ENCODE measurements at regions not wholly inside any gene's neighbourhood (a gene's known extent, or its start where the extent isn't known, plus 50 kb on each side); places are given as distances from the start of the nearest gene placed in this dataset.

DNA sequence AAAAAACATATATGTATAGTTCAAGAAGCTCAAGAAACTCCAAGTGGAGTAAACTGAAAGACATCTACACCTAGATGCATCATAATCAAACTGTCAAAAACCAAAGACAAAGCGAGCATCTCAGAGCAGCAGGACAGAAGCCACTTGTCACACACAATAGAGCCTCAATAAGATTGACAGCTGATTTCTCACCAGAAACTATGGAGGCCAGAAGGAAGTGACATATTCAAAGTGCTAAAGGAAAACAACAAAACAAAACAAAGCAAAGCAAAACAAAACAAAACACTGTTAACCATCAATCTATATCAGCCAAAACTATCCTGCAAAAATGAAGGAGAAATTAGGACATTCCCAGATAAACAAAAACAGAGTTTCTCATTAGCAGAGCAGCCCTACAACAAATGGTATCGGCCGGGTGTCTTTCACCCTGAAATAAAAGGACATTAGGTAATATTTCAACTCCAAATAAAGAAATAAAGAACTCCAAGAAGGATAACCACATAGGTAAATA, 65.8 kb upstream of the SEPTIN5 start:
- no peaks in the 10 kb centered on the region for H3K4me1 ChIP-seq (ENCODE audit: control insufficient read depth, insufficient read depth, low read length)
- no peaks in the 10 kb centered on the region for H3K36me3 ChIP-seq (ENCODE audit: control insufficient read depth in 2 of 2, insufficient read depth in 1 of 2, low read length in 2 of 2)
- no peak overlapping the region for H3K27ac ChIP-seq (ENCODE audit: extremely low read depth, low read depth, low read length)
- ChIA-PET POLR2A (no interaction called here), CTCF (interaction anchor here (0.6 kb wide), 2 partner anchors 18 to 126 kb away, joined by 3 read pairs; no protein-coding TSS in a partner anchor)
- H3K4me3 ChIP-seq (ENCODE audit: low read depth, low read length), result no peak overlapping the region
- no peaks in the 10 kb centered on the region for H3K9me3 ChIP-seq (ENCODE audit: control insufficient read depth, insufficient read depth, low read depth, low read length)
- TF ChIP-seq WT1 (tag by site-specific recombination; IDR thresholded peaks at IDR 0.05) (no peak), ZNF138 (tag by site-specific recombination; IDR thresholded peaks at IDR 0.05; ENCODE audit: borderline replicate concordance) (no peak), KLF8 (tag by site-specific recombination; IDR thresholded peaks at IDR 0.05) (0 out of 2 replicates have a peak, but pooled peaks have one; percentile 21), SETDB1 (IDR thresholded peaks at IDR 0.05; ENCODE audit: insufficient read length, low read length) (peak; percentile 92), ZNF311 (tag by site-specific recombination; IDR thresholded peaks at IDR 0.05; ENCODE audit: borderline replicate concordance) (peak; percentile 88; the same call in 1 of the 2 replicates), ZBTB20 (tag by site-specific recombination; IDR thresholded peaks at IDR 0.05) (no peak), ZNF555 (tag by site-specific recombination; conservative IDR thresholded peaks at IDR 0.05) (peak; percentile 10; the same call in 1 of the 2 replicates), ZNF560 (tag by site-specific recombination; IDR thresholded peaks at IDR 0.05; ENCODE audit: borderline replicate concordance) (peak; percentile 6; the same call in 1 of the 2 replicates), ZNF292 (tag by site-specific recombination; IDR thresholded peaks at IDR 0.05; ENCODE audit: borderline replicate concordance, low read depth) (no peak), ZNF341 (tag by site-specific recombination; IDR thresholded peaks at IDR 0.05; ENCODE audit: low read depth) (no peak), MYNN (tag by site-specific recombination; IDR thresholded peaks at IDR 0.05; ENCODE audit: borderline replicate concordance) (no peak), BCL11B (tag by site-specific recombination; IDR thresholded peaks at IDR 0.05; ENCODE audit: low read depth) (no peak), ZNF626 (tag by site-specific recombination; IDR thresholded peaks at IDR 0.05) (peak; percentile 97; the same call in 1 of the 2 replicates), GLIS1 (tag by site-specific recombination; IDR thresholded peaks at IDR 0.05) (no peak), SP7 (tag by site-specific recombination; IDR thresholded peaks at IDR 0.05) (peak; percentile 25; the same call in 1 of the 2 replicates), ZNF660 (tag by site-specific recombination; IDR thresholded peaks at IDR 0.05) (no peak), KLF7 (tag by site-specific recombination; IDR thresholded peaks at IDR 0.05; ENCODE audit: borderline replicate concordance) (no peak), ZNF16 (tag by site-specific recombination; IDR thresholded peaks at IDR 0.05; ENCODE audit: low read depth) (no peak), ZNF366 (tag by site-specific recombination; conservative IDR thresholded peaks at IDR 0.05) (no peak), ZNF510 (tag by site-specific recombination; IDR thresholded peaks at IDR 0.05; ENCODE audit: insufficient replicate concordance) (peak; percentile 19), ZNF621 (tag by site-specific recombination; IDR thresholded peaks at IDR 0.05) (no peak), OSR2 (tag by site-specific recombination; IDR thresholded peaks at IDR 0.05) (no peak), ZNF114 (tag by site-specific recombination; IDR thresholded peaks at IDR 0.05) (no peak)
- TF ChIP-seq, protein P1, sequence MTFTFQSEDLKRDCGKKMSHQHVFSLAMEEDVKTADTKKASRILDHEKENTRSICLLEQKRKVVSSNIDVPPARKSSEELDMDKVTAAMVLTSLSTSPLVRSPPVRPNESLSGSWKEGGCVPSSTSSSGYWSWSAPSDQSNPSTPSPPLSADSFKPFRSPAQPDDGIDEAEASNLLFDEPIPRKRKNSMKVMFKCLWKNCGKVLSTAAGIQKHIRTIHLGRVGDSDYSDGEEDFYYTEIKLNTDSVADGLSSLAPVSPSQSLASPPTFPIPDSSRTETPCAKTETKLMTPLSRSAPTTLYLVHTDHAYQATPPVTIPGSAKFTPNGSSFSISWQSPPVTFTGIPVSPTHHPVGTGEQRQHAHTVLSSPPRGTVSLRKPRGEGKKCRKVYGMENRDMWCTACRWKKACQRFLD (tag by site-specific recombination; IDR thresholded peaks at IDR 0.05), result no peak
- TF ChIP-seq, protein P2, sequence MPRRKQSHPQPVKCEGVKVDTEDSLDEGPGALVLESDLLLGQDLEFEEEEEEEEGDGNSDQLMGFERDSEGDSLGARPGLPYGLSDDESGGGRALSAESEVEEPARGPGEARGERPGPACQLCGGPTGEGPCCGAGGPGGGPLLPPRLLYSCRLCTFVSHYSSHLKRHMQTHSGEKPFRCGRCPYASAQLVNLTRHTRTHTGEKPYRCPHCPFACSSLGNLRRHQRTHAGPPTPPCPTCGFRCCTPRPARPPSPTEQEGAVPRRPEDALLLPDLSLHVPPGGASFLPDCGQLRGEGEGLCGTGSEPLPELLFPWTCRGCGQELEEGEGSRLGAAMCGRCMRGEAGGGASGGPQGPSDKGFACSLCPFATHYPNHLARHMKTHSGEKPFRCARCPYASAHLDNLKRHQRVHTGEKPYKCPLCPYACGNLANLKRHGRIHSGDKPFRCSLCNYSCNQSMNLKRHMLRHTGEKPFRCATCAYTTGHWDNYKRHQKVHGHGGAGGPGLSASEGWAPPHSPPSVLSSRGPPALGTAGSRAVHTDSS (tag by site-specific recombination; IDR thresholded peaks at IDR 0.05), result no peak
- TF ChIP-seq, protein P3, sequence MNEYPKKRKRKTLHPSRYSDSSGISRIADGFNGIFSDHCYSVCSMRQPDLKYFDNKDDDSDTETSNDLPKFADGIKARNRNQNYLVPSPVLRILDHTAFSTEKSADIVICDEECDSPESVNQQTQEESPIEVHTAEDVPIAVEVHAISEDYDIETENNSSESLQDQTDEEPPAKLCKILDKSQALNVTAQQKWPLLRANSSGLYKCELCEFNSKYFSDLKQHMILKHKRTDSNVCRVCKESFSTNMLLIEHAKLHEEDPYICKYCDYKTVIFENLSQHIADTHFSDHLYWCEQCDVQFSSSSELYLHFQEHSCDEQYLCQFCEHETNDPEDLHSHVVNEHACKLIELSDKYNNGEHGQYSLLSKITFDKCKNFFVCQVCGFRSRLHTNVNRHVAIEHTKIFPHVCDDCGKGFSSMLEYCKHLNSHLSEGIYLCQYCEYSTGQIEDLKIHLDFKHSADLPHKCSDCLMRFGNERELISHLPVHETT (tag by site-specific recombination; IDR thresholded peaks at IDR 0.05), result peak; percentile 75; the same call in 1 of the 2 replicates
- TF ChIP-seq, protein P4, sequence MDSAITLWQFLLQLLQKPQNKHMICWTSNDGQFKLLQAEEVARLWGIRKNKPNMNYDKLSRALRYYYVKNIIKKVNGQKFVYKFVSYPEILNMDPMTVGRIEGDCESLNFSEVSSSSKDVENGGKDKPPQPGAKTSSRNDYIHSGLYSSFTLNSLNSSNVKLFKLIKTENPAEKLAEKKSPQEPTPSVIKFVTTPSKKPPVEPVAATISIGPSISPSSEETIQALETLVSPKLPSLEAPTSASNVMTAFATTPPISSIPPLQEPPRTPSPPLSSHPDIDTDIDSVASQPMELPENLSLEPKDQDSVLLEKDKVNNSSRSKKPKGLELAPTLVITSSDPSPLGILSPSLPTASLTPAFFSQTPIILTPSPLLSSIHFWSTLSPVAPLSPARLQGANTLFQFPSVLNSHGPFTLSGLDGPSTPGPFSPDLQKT (IDR thresholded peaks at IDR 0.05; ENCODE audit: borderline replicate concordance, low read depth, low read length), result no peak
- TF ChIP-seq, protein P5, sequence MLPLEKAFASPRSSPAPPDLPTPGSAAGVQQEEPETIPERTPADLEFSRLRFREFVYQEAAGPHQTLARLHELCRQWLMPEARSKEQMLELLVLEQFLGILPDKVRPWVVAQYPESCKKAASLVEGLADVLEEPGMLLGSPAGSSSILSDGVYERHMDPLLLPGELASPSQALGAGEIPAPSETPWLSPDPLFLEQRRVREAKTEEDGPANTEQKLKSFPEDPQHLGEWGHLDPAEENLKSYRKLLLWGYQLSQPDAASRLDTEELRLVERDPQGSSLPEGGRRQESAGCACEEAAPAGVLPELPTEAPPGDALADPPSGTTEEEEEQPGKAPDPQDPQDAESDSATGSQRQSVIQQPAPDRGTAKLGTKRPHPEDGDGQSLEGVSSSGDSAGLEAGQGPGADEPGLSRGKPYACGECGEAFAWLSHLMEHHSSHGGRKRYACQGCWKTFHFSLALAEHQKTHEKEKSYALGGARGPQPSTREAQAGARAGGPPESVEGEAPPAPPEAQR (tag by site-specific recombination; IDR thresholded peaks at IDR 0.05), result no peak
- TF ChIP-seq, protein P6, sequence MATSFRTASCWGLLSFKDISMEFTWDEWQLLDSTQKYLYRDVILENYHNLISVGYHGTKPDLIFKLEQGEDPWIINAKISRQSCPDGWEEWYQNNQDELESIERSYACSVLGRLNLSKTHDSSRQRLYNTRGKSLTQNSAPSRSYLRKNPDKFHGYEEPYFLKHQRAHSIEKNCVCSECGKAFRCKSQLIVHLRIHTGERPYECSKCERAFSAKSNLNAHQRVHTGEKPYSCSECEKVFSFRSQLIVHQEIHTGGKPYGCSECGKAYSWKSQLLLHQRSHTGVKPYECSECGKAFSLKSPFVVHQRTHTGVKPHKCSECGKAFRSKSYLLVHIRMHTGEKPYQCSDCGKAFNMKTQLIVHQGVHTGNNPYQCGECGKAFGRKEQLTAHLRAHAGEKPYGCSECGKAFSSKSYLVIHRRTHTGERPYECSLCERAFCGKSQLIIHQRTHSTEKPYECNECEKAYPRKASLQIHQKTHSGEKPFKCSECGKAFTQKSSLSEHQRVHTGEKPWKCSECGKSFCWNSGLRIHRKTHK (tag by site-specific recombination; IDR thresholded peaks at IDR 0.05), result 0 out of 2 replicates have a peak, but pooled peaks have one; percentile 17

Data from HEK293 (cell line).